WTC11 (cell line): ENCODE measurements at regions not wholly inside any gene's neighbourhood (a gene's known extent, or its start where the extent isn't known, plus 50 kb on each side); places are given as distances from the start of the nearest gene placed in this dataset.
"Not testable (repeated sequence)": the region's sequence is repeated elsewhere in the genome, so short reads cannot be mapped to it uniquely, and the experiment has no call there.

ENCODE experiments used
- ATAC-seq: fragments of 200-7000 bp; cut with Tn5 transposase; 2 replicates; pipeline ENCODE4 v1.10.0; 2021; ENCODE audit warnings: mild to moderate bottlenecking, moderate library complexity
- CTCF ChIA-PET: fragments of 300-600 bp; sonication (Branson Sonifier 250); formaldehyde crosslinking; loops from one replicate; lab custom pipeline; 2021; ENCODE audit warnings: antibody characterized with exemption; lab: Charles Lee
- POLR2A ChIA-PET: fragments of 350-600 bp; sonication (Branson Sonifier 250); formaldehyde crosslinking; loops from one replicate; lab custom pipeline; 2021; ENCODE audit warnings: antibody characterized with exemption; lab: Charles Lee
- DNase-seq: peaks from one replicate; pipeline ENCODE4 v3.0.0; 2021; ENCODE audit warnings: low spot score
- H3K27ac Mint-ChIP-seq: 2 replicates; pipeline ENCODE4 v1.8.0; 2021; ENCODE audit warnings: mixed read lengths
- H3K27me3 Mint-ChIP-seq: 2 replicates; pipeline ENCODE4 v1.8.0; 2021; ENCODE audit warnings: low read depth, mild to moderate bottlenecking, moderate library complexity, mixed read lengths
- H3K36me3 Mint-ChIP-seq: 2 replicates; pipeline ENCODE4 v1.8.0; 2021; ENCODE audit warnings: mixed read lengths
- H3K4me1 Mint-ChIP-seq: 2 replicates; pipeline ENCODE4 v1.8.0; 2022; ENCODE audit warnings: mixed read lengths
- H3K4me3 Mint-ChIP-seq: 2 replicates; pipeline ENCODE4 v1.8.0; 2021; ENCODE audit warnings: mild to moderate bottlenecking, moderate library complexity, mixed read lengths
- H3K9me3 Mint-ChIP-seq: 2 replicates; pipeline ENCODE4 v1.8.0; 2021; ENCODE audit warnings: mixed read lengths
- ARID4B ChIP-seq: sonication (generic); formaldehyde crosslinking; IDR thresholded peaks from 2 replicates; pipeline ENCODE4 v1.8.0; 2023; ENCODE audit warnings: missing genetic modification reagents, mild to moderate bottlenecking, borderline replicate concordance
- ELF4 ChIP-seq: sonication (generic); formaldehyde crosslinking; IDR thresholded peaks from 2 replicates; pipeline ENCODE4 v1.8.1; 2022; ENCODE audit warnings: low read depth, mild to moderate bottlenecking, moderate library complexity, missing genetic modification reagents
- GTF2I ChIP-seq: fragments of 250-450 bp; sonication (Bioruptor Pico); conservative IDR thresholded peaks from 2 replicates; pipeline ENCODE4 v1.4.0; 2021; ENCODE audit warnings: mild to moderate bottlenecking
- HMGXB4 ChIP-seq: sonication (generic); formaldehyde crosslinking; IDR thresholded peaks from 2 replicates; pipeline ENCODE4 v1.8.1; 2023; ENCODE audit warnings: mild to moderate bottlenecking, moderate library complexity, missing genetic modification reagents
- MYBL2 ChIP-seq: sonication (generic); formaldehyde crosslinking; IDR thresholded peaks from 2 replicates; pipeline ENCODE4 v1.8.1; 2023; ENCODE audit warnings: mild to moderate bottlenecking, moderate library complexity, missing genetic modification reagents
- NFE2L1 ChIP-seq: sonication (generic); formaldehyde crosslinking; IDR thresholded peaks from 2 replicates; pipeline ENCODE4 v1.8.1; 2023; ENCODE audit warnings: missing genetic modification reagents
- NR2C2 ChIP-seq: sonication (generic); formaldehyde crosslinking; IDR thresholded peaks from 2 replicates; pipeline ENCODE4 v1.8.0; 2022; ENCODE audit warnings: mild to moderate bottlenecking, missing genetic modification reagents
- RELA ChIP-seq: sonication (generic); formaldehyde crosslinking; IDR thresholded peaks from 2 replicates; pipeline ENCODE4 v1.8.1; 2022; ENCODE audit warnings: missing genetic modification reagents, mild to moderate bottlenecking, borderline replicate concordance
- ZNF121 ChIP-seq: sonication (generic); formaldehyde crosslinking; IDR thresholded peaks from 2 replicates; pipeline ENCODE4 v1.8.0; 2023; ENCODE audit warnings: missing genetic modification reagents
- ZNF219 ChIP-seq: sonication (generic); formaldehyde crosslinking; IDR thresholded peaks from 2 replicates; pipeline ENCODE4 v1.8.0; 2023; ENCODE audit warnings: missing genetic modification reagents, mild to moderate bottlenecking, borderline replicate concordance
- ZNF317 ChIP-seq: sonication (generic); formaldehyde crosslinking; IDR thresholded peaks from 2 replicates; pipeline ENCODE4 v1.8.1; 2023; ENCODE audit warnings: low read depth, mild to moderate bottlenecking, moderate library complexity, missing genetic modification reagents, borderline replicate concordance
- ZNF423 ChIP-seq: fragments of 250-450 bp; sonication (Bioruptor Pico); IDR thresholded peaks from 2 replicates; pipeline ENCODE4 v2.1.2; 2022; ENCODE audit warnings: mild to moderate bottlenecking, moderate library complexity

GRCh38 chr12:131622422-131622955, 88.4 kb upstream of the SFSWAP start (continued):
- TF ChIP-seq ELF4 (CRISPR knock-in tag) (no peak), NFE2L1 (CRISPR knock-in tag) (no peak), ZNF219 (no peak), ARID4B (CRISPR knock-in tag) (no peak), RELA (no peak), HMGXB4 (CRISPR knock-in tag) (no peak), ZNF121 (CRISPR knock-in tag) (no peak), ZNF317 (CRISPR knock-in tag) (no peak), GTF2I (no peak), NR2C2 (CRISPR knock-in tag) (no peak)

GRCh38 chr12:131623404-131624368, 87.2 kb upstream of the SFSWAP start:
- CTCF ChIA-PET: interaction anchor here (1.2 kb wide), 1 partner anchor 8 kb away, joined by 3 read pairs; no protein-coding TSS in a partner anchor
- ATAC-seq: not testable (repeated sequence)
- TF ChIP-seq GTF2I: 0 out of 2 replicates have a peak, but pooled peaks have one; percentile 46
- TF ChIP-seq, all 79 proteins: peak for 1; not testable (repeated sequence) for 78
- H3K27ac Mint-ChIP-seq, H3K9me3 Mint-ChIP-seq, H3K27me3 Mint-ChIP-seq, H3K4me3 Mint-ChIP-seq, H3K36me3 Mint-ChIP-seq: not testable (repeated sequence)
- H3K4me1 Mint-ChIP-seq: peaks cover 47% of the 10 kb centered on the region
- POLR2A ChIA-PET: interaction anchor here (0.5 kb wide), 1 partner anchor 471 kb away, joined by 6 read pairs; no protein-coding TSS in a partner anchor
- peak; percentile 55 for DNase-seq

GRCh38 chr12:131624369-131624739, 86.5 kb upstream of the SFSWAP start:
- Mint-ChIP-seq H3K4me3 (peak overlapping the region; percentile 20; the same call in 1 of the 2 replicates), H3K4me1 (peaks cover 47% of the 10 kb centered on the region), H3K27ac (peak overlapping the region; percentile 97)
- H3K36me3 Mint-ChIP-seq, H3K27me3 Mint-ChIP-seq, ATAC-seq, DNase-seq, POLR2A ChIA-PET, H3K9me3 Mint-ChIP-seq: not testable (repeated sequence)
- CTCF ChIA-PET: interaction anchor here (1.2 kb wide), 1 partner anchor 9 kb away, joined by 3 read pairs; no protein-coding TSS in a partner anchor

GRCh38 chr12:131624756-131625501, 86.0 kb upstream of the SFSWAP start:
- H3K27me3 Mint-ChIP-seq, H3K9me3 Mint-ChIP-seq, H3K36me3 Mint-ChIP-seq, POLR2A ChIA-PET: not testable (repeated sequence)
- CTCF ChIA-PET: interaction anchor here (1.2 kb wide), 1 partner anchor 10 kb away, joined by 3 read pairs; no protein-coding TSS in a partner anchor
- peak; percentile 54 for DNase-seq
- peak; percentile 55 for ATAC-seq
- Mint-ChIP-seq H3K4me1 (peaks cover 51% of the 10 kb centered on the region), H3K4me3 (peak overlapping the region; percentile 20), H3K27ac (peak overlapping the region; percentile 97)
- TF ChIP-seq MYBL2 (CRISPR knock-in tag): 0 out of 2 replicates have a peak, but pooled peaks have one; percentile 18
- peak; percentile 61 for TF ChIP-seq ZNF423 (CRISPR knock-in tag)

- POLR2A ChIA-PET, CTCF ChIA-PET, ATAC-seq: not testable (repeated sequence)
These were observed 84.7 kb upstream of the SFSWAP start for GRCh38 chr12:131625966-131626722.

GRCh38 chr12:131627151-131628022, 83.5 kb upstream of the SFSWAP start:
- peaks cover 43% of the 10 kb centered on the region for H3K4me1 Mint-ChIP-seq
- H3K9me3 Mint-ChIP-seq, POLR2A ChIA-PET, CTCF ChIA-PET, H3K4me3 Mint-ChIP-seq, DNase-seq, ATAC-seq, H3K27me3 Mint-ChIP-seq, H3K36me3 Mint-ChIP-seq: not testable (repeated sequence)
- H3K27ac Mint-ChIP-seq: peak overlapping the region; percentile 63; the same call in 1 of the 2 replicates

More at GRCh38 chr12:131625966-131626722, 84.7 kb upstream of the SFSWAP start:
- H3K4me3 Mint-ChIP-seq, H3K27me3 Mint-ChIP-seq, H3K36me3 Mint-ChIP-seq, DNase-seq, H3K9me3 Mint-ChIP-seq, H3K27ac Mint-ChIP-seq: not testable (repeated sequence)
- H3K4me1 Mint-ChIP-seq: peaks cover 48% of the 10 kb centered on the region
